ENCODE measurements at regions not wholly inside any gene's neighbourhood (a gene's known extent, or its start where the extent isn't known, plus 50 kb on each side); places are given as distances from the start of the nearest gene placed in this dataset.
"Not testable (repeated sequence)": the region's sequence is repeated elsewhere in the genome, so short reads cannot be mapped to it uniquely, and the experiment has no call there.

- H3F3A ChIP-seq (ENCODE audit: low read depth) = no peaks in the 10 kb centered on the region
- H3K27me3 ChIP-seq = no peaks in the 10 kb centered on the region
- Mint-ChIP-seq H3K9me3 (no peaks in the 10 kb centered on the region), H3K27me3 (ENCODE audit: insufficient read depth, low read depth) (no peaks in the 10 kb centered on the region), H3K4me1 (no peaks in the 10 kb centered on the region), H3K4me3 (no peak overlapping the region), H3K36me3 (no peaks in the 10 kb centered on the region), H3K27ac (no peak overlapping the region)
- TF ChIP-seq EZH2phosphoT487 (IDR thresholded peaks at IDR 0.05) (no peak), CTCF (IDR thresholded peaks at IDR 0.05) (no peak), EZH2 (IDR thresholded peaks at IDR 0.05) (no peak)
- no peak overlapping the region for H2AFZ ChIP-seq (replicated peaks)
- H3K4me3 ChIP-seq = no peak overlapping the region
- no peak overlapping the region for H3K4me2 ChIP-seq
- DNase-seq (ENCODE audit: low spot score) = no peak
- H3K36me3 ChIP-seq = no peaks in the 10 kb centered on the region
- no peak overlapping the region for H3K27ac ChIP-seq
- H3K9ac ChIP-seq = no peak overlapping the region
- peaks cover 6% of the 10 kb centered on the region for H3K4me1 ChIP-seq
- H3K9me3 ChIP-seq (ENCODE audit: low read depth) = no peaks in the 10 kb centered on the region
- no peaks in the 10 kb centered on the region for H4K20me1 ChIP-seq (ENCODE audit: low read depth)
- no peaks in the 10 kb centered on the region for H3K79me2 ChIP-seq (ENCODE audit: low read depth)
These were observed 2244.0 kb downstream of the ARAP2 start for GRCh38 chr4:34000356-34000755.

DNA sequence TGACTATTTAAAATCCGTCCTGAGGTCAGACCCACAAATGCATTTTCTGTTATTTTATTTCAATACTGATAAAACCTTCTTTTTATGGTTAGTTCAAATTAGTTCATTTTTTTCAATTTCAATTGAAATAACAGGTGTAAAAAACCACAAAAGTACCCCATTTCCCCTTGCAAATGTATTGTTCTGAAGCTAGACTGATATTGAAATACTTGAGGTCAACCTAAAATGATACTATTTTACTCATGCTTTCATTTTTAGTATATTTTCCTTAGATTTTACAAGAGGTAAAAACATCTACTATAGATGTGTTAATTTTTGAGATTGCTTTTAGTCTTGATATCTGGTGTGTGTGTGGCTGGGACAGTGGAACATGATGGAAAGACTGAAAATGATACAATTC, 2237.8 kb downstream of the ARAP2 start:
- not testable (repeated sequence) for H3K4me3 ChIP-seq; H3K27ac ChIP-seq; H3K4me1 ChIP-seq; H3F3A ChIP-seq (ENCODE audit: low read depth); H3K4me3 Mint-ChIP-seq; H4K20me1 ChIP-seq (ENCODE audit: low read depth); H3K9ac ChIP-seq; H2AFZ ChIP-seq (replicated peaks); H3K27me3 ChIP-seq; H3K36me3 ChIP-seq; DNase-seq (ENCODE audit: low spot score); H3K79me2 ChIP-seq (ENCODE audit: low read depth); H3K9me3 ChIP-seq (ENCODE audit: low read depth); H3K27ac Mint-ChIP-seq; H3K4me1 Mint-ChIP-seq; H3K4me2 ChIP-seq; H3K36me3 Mint-ChIP-seq; H3K27me3 Mint-ChIP-seq (ENCODE audit: insufficient read depth, low read depth); H3K9me3 Mint-ChIP-seq

- Mint-ChIP-seq H3K36me3 (no peaks in the 10 kb centered on the region), H3K4me3 (no peak overlapping the region), H3K9me3 (no peaks in the 10 kb centered on the region), H3K27ac (no peak overlapping the region), H3K4me1 (no peaks in the 10 kb centered on the region), H3K27me3 (ENCODE audit: insufficient read depth, low read depth) (no peaks in the 10 kb centered on the region)
- H3K79me2 ChIP-seq (ENCODE audit: low read depth) = no peaks in the 10 kb centered on the region
- no peak overlapping the region for H3K4me2 ChIP-seq
- H2AFZ ChIP-seq (replicated peaks) = no peak overlapping the region
- H3K27ac ChIP-seq = no peak overlapping the region
- no peaks in the 10 kb centered on the region for H4K20me1 ChIP-seq (ENCODE audit: low read depth)
- DNase-seq (ENCODE audit: low spot score) = no peak
- H3K9ac ChIP-seq = no peak overlapping the region
- H3K36me3 ChIP-seq = no peaks in the 10 kb centered on the region
- no peaks in the 10 kb centered on the region for H3K9me3 ChIP-seq (ENCODE audit: low read depth)
- no peaks in the 10 kb centered on the region for H3K4me1 ChIP-seq
- no peaks in the 10 kb centered on the region for H3F3A ChIP-seq (ENCODE audit: low read depth)
- H3K27me3 ChIP-seq = no peaks in the 10 kb centered on the region
- H3K4me3 ChIP-seq = no peak overlapping the region
- TF ChIP-seq CTCF (IDR thresholded peaks at IDR 0.05) = no peak
- no peak for TF ChIP-seq EZH2 (IDR thresholded peaks at IDR 0.05)
- no peak for TF ChIP-seq EZH2phosphoT487 (IDR thresholded peaks at IDR 0.05)
These were observed 2234.4 kb downstream of the ARAP2 start for GRCh38 chr4:34009951-34010350.

GRCh38 chr4:34010751-34011519, 2233.4 kb downstream of the ARAP2 start:
- Histone ChIP-seq H3K36me3 (no peaks in the 10 kb centered on the region), H3K4me1 (no peaks in the 10 kb centered on the region)
- no peaks in the 10 kb centered on the region for H3K36me3 Mint-ChIP-seq

More at GRCh38 chr4:34010751-34011519, 2233.4 kb downstream of the ARAP2 start:
- Mint-ChIP-seq H3K4me1 (no peaks in the 10 kb centered on the region), H3K27ac (no peak overlapping the region), H3K9me3 (no peaks in the 10 kb centered on the region), H3K4me3 (no peak overlapping the region), H3K27me3 (ENCODE audit: insufficient read depth, low read depth) (no peaks in the 10 kb centered on the region)
- Histone ChIP-seq H3K79me2 (ENCODE audit: low read depth) (no peaks in the 10 kb centered on the region), H3K4me2 (no peak overlapping the region), H3K27me3 (no peaks in the 10 kb centered on the region), H2AFZ (replicated peaks) (no peak overlapping the region), H4K20me1 (ENCODE audit: low read depth) (no peaks in the 10 kb centered on the region), H3K4me3 (no peak overlapping the region), H3K9ac (no peak overlapping the region), H3F3A (ENCODE audit: low read depth) (no peaks in the 10 kb centered on the region), H3K9me3 (ENCODE audit: low read depth) (no peaks in the 10 kb centered on the region), H3K27ac (no peak overlapping the region)
- DNase-seq (ENCODE audit: low spot score) = no peak
- TF ChIP-seq EZH2 (IDR thresholded peaks at IDR 0.05) (no peak), CTCF (IDR thresholded peaks at IDR 0.05) (no peak), EZH2phosphoT487 (IDR thresholded peaks at IDR 0.05) (no peak)

Measured in neural progenitor cell (in vitro differentiated cells).